HL-60 (cell line): ENCODE measurements at regions not wholly inside any gene's neighbourhood (a gene's known extent, or its start where the extent isn't known, plus 50 kb on each side); places are given as distances from the start of the nearest gene placed in this dataset.
A peak's percentile ranks its signal among the peaks of the same experiment; 100 is the strongest.

ENCODE experiments used
- DNase-seq, 2 experiments: peaks; one replicate each; pipeline ENCODE4 v3.0.0-alpha.2; 2010 to 2020; ENCODE audit warnings: low read depth in 1 of 2, low spot score in 1 of 2
- H3K27ac ChIP-seq: fragments of 250-450 bp; sonication (Bioruptor Pico); replicated peaks from 2 replicates; pipeline ENCODE4 v1.5.1; 2020; ENCODE audit warnings: mild to moderate bottlenecking, moderate library complexity
- H3K27me3 ChIP-seq: fragments of 250-450 bp; sonication (Bioruptor Pico); 2 replicates; pipeline ENCODE4 v1.5.1; 2021; ENCODE audit warnings: mild to moderate bottlenecking, moderate library complexity; ENCODE audit not compliant: insufficient read depth, poor library complexity, severe bottlenecking
- H3K4me3 ChIP-seq: replicated peaks from 2 replicates; pipeline ENCODE4 v1.5.1; 2011; ENCODE audit warnings: mild to moderate bottlenecking, control low read depth, low read length; ENCODE audit not compliant: insufficient read depth
- CTCF ChIP-seq: IDR thresholded peaks from one replicate; pipeline ENCODE4 v1.5.1; 2011; ENCODE audit warnings: low read length, control low read depth, inconsistent platforms; ENCODE audit not compliant: insufficient read depth
- GABPA ChIP-seq: IDR thresholded peaks from 2 replicates; pipeline ENCODE4 v1.6.1; 2012; ENCODE audit warnings: low read depth
- POLR2AphosphoS5 ChIP-seq: IDR thresholded peaks from 2 replicates; pipeline ENCODE4 v1.6.1; 2012; ENCODE audit warnings: low read depth
- REST ChIP-seq: IDR thresholded peaks from 2 replicates; pipeline ENCODE4 v1.6.1; 2012; ENCODE audit warnings: low read depth; ENCODE audit not compliant: insufficient replicate concordance
- SPI1 ChIP-seq: IDR thresholded peaks from 2 replicates; pipeline ENCODE4 v1.6.1; 2012; ENCODE audit warnings: low read depth, mild to moderate bottlenecking, borderline replicate concordance

DNA sequence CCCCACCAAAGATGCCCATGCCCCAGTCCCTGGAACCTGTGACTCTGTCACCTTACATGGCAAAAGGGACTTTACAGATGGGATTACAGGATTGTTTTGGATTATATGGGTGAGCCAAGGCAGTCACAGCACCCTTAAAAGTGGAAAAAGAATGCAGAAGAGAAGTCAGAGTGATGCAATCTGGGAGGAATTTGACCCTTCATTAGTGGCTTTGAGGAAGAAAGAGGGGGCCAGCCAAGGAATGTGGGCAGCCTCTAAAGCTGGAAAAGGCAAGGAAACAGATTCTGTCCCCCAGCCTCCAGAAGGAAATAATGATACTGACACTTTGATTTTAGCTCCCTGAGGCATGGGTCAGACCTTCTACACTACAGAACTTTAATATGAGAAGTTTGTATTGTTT is 257.3 kb upstream of the ISX start:
- no peak for TF ChIP-seq CTCF
- no peak for TF ChIP-seq GABPA
- no peak for TF ChIP-seq POLR2AphosphoS5
- no peak for TF ChIP-seq SPI1
- no peak for TF ChIP-seq REST
- no peak overlapping the region for H3K27ac ChIP-seq
- H3K27me3 ChIP-seq: no peaks in the 10 kb centered on the region
- DNase-seq: no peak
- H3K4me3 ChIP-seq: no peak overlapping the region

- Histone ChIP-seq H3K27ac (no peak overlapping the region), H3K4me3 (no peak overlapping the region), H3K27me3 (no peaks in the 10 kb centered on the region)
- TF ChIP-seq GABPA: no peak
- TF ChIP-seq REST: no peak
- TF ChIP-seq CTCF: no peak
- TF ChIP-seq POLR2AphosphoS5: no peak
- no peak for TF ChIP-seq SPI1
- DNase-seq: no peak
Observed at GRCh38 chr22:34812631-34813030, 253.3 kb upstream of the ISX start.

GRCh38 chr22:34814260-34815025 is 251.5 kb upstream of the ISX start:
- no peak overlapping the region for H3K27ac ChIP-seq

GRCh38 chr22:34829485-34829884 is 236.5 kb upstream of the ISX start:
- H3K4me3 ChIP-seq: no peak overlapping the region
- TF ChIP-seq CTCF (no peak), GABPA (no peak), REST (no peak), SPI1 (no peak), POLR2AphosphoS5 (no peak)
- DNase-seq: no peak
- H3K27me3 ChIP-seq: no peaks in the 10 kb centered on the region
- H3K27ac ChIP-seq: no peak overlapping the region

More at GRCh38 chr22:34814260-34815025, 251.5 kb upstream of the ISX start:
- TF ChIP-seq SPI1 (peak; percentile 52), GABPA (no peak)
- DNase-seq: no peak
- Histone ChIP-seq H3K27me3 (no peaks in the 10 kb centered on the region), H3K4me3 (no peak overlapping the region)
